HG02571 (cell line): ENCODE measurements at regions not wholly inside any gene's neighbourhood (a gene's known extent, or its start where the extent isn't known, plus 50 kb on each side); places are given as distances from the start of the nearest gene placed in this dataset.
"Not testable (repeated sequence)": the region's sequence is repeated elsewhere in the genome, so short reads cannot be mapped to it uniquely, and the experiment has no call there.

Experiments
- ATAC-seq: cut with Tn5 transposase; IDR thresholded peaks from one replicate; pipeline ENCODE4 v1.9.1; 2021; ENCODE audit warnings: mild to moderate bottlenecking, moderate library complexity; ENCODE audit not compliant: unreplicated experiment

DNA sequence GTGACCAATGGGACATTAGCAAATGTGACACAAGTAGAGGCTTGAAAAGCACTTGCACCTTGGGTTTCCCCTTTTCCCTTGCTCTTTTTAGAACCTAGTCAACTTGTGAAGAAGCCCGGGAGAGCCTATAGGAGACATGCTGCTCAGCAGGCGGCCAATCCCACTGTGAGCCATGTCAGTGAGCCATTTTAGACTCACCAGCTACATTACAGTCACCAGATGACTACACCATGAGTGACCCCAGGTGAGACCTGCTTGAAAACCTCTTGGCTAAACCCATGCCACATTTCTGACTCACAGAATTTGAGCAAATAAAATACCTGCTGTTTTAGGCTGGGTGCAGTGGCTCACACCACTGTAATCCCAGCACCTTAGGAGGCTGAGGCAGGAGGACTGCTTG, 317.5 kb downstream of the KLF12 start:
- ATAC-seq: no peak

DNA sequence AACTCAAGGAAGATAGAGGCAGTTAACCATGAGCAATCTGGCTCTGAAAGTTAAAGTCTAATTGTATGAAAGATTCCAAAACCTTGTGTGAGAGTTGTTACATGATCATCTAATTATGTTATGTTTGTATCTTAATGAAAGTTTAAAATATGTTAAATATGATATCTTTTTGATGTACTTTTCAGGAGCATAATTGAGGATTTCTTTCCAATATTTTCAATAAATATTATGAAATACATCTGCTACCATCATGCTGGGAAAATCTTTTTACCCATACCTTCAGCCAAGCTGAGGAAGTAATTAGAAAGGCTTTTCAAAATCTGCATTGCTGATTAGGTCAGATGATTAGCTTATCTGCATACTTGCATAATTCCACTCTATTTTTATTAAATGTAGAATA, 318.4 kb downstream of the KLF12 start:
- ATAC-seq: no peak

DNA sequence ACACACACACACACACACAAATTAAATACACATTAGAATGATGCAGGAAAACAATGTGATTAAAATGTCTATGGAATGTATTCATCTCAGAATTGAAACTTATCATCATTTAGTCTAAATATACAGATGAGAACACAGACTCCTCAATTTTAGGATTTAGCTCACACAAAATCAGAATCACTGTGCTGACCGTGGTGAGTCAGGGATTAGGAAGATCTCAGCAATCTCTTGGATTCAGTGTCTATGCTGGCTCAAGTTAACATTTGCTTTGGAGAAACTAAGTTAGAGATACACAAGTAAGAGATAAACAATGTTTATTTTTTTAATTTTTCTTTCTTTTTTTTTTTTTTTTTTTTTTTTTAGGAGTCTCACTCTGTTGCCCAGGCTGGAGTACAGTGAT, 323.6 kb downstream of the KLF12 start:
- no peak for ATAC-seq

DNA sequence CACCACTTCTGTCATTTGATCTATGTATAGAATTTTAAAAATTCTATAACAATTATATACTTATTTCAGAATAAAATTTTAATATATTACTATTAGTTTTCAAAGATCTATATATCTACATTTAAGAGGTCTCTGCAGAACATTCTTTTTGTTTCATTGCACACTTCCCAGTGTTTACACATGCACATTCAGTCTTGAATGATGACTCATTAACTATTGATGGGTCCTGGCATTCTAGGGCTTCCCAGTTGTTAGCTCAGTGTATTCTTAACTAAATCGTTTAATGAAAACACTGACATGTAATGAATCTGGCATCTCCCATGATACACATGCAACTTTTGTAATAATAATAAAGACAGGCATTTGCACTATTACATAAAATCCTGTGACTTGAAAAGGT, 324.6 kb downstream of the KLF12 start:
- no peak for ATAC-seq

DNA sequence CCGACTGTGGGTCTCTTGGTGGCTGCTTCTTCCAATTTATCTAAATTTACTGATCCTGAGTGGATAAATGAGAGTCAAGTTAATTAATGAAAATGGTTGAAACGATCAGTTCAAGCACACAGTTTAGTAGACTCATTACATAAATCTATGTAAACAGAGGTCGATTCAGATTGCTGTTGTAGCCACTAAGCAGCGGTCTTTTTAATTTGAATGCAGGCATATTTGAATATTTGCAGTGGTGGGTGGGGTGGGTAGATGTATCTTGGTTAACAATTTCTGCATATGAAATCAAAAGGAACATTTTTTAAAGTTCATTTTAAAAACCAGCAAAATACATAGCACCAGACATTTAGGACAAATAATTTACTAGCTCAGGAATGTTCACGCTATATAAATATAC, 325.9 kb downstream of the KLF12 start:
- no peak for ATAC-seq

DNA sequence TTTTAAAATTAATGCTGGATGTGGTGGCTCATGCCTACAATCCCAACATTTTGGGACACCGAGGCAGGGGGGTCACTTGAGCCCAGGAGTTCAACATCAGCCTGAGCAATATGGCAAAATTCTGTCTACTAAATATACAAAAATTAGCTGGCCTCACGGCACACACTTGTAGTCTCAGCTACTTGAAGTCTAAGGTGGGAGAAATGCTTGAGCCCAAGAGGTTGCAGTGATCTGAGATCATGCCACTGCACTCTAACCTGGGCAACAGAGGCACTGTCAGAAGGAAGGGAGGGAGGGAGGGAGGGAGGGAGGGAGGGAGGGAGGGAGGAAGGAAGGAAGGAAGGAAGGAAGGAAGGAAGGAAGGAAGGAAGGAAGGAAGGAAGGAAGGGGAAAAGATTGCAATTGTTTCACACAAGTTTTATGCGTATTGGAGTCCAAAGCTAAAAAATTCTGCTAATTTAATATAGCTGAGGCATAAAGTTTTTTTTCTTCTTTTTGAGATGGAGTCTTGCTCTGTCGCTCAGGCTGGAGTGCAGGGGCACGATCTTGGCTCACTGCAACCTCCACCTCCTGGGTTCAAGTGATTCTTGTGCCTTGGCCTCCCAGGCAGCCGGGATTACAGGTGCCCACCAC, 328.8 kb downstream of the KLF12 start:
- not testable (repeated sequence) for ATAC-seq

DNA sequence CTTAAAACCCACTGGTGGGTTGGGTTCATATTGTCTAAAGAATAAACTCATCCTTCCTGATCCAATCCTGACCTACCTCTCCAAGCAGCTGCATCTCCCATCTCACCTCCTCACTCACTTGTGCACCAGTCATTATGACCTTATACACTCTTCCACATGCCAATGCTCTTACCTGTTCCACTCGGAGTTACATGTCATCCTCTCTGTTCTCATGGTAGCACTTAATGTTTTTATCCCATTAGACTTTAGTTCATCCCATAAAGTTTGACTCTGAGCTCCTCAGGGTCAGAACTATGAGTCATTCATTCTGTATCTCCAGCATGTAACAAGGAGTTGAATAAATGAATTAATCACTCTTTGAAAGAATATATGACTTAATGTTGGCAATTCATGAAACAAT, 330.2 kb downstream of the KLF12 start:
- no peak for ATAC-seq

DNA sequence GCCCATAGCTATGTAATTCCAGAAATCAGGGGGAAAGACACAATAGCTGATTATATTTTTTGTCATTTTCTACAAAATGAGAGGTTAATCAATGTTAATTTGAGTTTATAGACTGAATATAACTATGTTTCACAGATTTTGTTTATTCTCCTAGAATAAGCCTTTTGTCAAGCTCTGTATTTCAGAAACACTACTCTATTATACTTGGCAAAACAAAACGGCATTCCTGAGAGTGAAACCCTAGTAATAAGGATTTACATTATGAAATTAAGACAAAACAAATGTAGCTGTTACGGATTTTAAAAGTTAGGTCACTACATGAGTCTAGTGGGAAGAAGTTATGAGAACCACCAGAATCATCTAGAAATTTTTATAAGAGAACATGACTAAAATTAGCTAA, 334.2 kb downstream of the KLF12 start:
- ATAC-seq: no peak

DNA sequence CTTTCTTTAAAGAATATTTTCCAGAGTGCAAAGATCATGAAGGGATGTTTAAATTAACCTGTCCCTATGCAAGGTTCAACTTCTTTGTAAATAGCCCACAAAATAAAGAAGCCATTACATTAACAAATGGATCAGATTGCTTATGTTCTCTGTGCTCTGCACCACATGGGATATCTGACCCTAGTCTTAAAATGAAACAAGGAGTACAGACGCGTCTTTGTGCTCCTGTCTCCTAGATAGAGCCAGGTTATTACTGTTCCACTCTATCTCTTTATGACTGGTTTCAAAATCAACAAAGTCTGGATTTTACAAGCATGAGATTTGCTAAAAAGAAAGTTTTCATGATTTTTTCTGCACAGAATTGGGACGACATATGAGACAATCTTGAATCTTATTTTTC, 339.4 kb downstream of the KLF12 start:
- ATAC-seq: no peak

DNA sequence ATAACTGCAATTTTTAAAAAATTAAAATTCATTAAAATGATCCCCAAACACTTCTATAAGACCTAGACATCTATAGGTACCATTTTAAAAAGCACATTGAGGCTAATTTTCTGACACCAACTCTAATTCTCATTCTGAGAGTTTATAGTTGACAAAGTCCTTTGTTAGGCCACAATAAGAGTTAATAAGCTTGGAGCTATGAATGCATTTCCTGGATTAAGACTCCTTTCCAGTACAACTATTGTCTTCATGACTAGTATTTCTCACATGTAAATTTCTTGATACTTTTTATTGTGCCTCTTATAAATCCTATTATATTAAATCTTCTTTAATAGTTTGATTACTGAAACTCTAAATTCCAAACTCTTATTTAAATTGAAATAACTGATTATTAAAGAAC, 340.8 kb downstream of the KLF12 start:
- ATAC-seq: no peak

DNA sequence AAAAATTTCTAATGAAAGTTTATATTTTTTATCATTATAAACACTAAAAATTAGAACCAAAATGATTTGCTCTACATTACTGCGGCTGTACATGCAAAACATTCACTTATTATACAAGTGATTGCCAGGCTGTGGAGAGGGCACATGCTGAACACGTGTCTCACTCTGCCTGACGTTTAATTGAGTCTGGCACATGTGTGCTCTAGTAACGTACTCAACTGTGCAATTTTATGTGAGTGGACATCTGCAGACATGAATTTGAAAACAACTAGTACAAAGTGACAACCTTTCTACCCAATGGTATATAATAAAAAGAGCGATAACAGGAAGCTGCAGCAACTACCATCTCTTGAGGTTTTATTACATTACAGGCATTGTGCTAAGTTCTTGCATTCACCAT, 341.4 kb downstream of the KLF12 start:
- ATAC-seq: no peak

DNA sequence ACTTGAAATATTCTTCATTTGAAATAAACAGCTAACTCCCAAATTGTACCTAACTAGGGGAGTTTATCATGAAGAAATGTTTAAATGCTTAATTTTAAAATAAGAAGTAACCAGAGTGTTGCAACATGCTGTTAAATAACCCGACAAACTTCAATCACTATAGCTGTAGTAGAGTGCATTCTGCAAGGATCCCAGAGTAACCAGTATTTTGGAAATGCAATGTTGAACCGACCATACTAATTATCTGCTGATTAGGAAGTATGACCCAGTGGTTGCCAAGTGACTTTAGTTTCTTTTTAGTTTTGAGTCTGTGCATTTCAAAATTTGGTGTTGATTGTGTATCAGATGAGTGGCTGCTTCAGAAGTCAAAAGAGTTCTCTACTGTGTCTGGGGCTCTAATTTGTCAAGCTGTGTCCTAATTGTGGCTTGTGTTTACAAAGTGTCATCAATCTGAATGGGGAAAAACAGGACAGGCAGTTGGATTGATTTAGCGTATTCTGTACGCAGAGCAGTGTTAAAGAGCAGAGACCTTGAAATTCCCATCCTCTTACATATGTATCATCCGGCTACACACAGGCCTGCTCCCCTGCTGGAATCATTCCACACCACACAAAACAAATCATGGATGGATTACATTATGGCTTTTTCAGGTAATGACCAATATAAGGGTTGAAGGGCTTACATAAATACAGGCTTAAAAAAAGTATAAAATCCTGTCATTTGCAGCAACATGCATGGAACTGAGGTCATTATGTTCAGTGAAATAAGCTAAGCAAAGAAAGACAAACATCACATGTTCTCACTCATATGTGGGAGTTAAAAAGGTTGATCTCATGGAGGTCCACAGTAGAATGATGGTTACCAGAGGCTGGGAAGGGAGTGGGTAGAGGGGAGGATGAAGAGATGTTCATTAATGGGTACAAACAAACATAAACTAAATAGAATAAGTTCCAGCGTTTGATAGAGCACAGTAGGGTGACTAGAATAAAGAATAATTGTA, 351.5 kb downstream of the KLF12 start:
- no peak for ATAC-seq

DNA sequence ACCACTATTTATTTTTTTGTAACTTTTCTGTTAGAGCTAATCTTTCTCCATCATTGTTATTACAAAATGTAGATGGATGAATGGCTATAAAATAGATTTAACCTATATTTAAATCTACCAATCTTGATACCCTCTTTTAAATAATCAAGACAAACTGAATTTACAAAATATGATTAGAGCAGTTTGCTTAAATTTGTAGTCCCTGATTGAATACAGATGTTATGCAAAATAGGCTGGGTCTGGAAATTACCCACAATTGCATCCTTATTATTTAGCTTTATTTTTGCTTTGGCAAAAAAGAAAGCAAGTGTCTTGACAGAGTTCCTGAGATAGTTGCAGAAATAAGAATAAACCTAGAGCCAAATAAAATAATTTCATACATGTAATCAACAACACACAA, 352.8 kb downstream of the KLF12 start:
- no peak for ATAC-seq

DNA sequence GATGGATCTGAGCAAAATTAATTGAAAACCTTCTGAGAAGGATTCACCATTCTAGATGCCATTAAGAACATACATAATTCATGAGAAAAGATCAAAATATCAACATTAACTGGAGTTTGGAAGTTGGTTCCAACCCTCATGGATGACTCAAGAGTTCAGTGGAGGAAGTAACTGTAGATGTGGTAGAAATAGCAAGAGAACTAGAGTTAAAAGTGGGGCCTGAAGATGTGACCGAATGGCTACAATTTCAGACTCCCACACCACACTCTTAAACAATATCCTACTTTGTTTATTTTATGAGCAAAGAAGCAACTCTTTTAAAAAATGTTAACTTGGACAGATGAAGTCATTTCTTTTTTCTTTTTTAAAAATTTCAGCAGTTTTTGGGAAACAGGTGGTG, 354.3 kb downstream of the KLF12 start:
- ATAC-seq: no peak

DNA sequence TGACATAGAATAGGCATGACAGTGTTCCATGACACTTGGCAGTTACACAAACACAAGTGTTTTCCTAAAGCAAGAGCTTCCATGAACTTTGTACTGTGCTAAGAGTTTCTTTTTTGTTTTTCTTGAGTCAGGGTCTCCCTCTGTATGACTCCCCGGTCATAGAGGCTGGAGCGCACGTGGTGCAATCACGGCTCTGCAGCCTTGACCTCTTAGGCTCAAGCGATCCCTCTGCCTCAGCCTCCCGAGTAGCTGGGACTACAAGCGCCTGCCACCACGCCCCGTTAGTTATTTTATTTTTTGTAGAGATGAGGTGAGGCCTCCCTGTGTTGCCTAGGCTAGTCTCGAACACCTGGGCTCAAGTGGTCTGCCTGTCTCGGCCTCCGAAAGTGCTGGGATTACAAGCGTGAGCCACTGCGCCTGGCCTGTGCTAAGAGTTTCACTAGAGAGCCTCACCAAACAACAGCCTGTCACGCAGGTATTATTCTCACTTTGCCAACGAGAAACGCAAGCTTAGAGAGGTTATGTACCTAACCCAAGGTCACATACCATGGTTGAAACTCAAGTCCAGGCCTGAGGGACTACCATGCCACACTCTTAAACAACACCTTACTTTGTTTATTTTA, 355.9 kb downstream of the KLF12 start:
- no peak for ATAC-seq

DNA sequence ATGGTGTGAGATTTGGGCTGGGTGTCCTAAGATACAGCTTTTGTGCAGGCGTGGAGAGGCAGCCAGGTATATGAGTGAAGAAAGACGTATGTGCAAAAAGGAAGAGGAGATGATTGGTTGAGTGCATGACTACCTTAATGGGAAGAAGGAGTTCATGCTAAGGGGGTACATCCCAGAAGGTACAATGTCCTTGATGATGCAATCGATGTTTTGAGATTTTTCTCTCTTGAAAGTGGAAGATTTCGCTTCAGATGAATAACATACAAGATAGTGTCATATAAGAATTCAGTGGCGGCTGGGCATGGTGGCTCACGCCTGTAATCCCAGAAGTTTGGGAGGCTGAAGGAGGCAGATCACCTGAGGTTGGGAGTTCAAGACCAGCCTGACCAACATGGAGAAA, 357.1 kb downstream of the KLF12 start:
- no peak for ATAC-seq

DNA sequence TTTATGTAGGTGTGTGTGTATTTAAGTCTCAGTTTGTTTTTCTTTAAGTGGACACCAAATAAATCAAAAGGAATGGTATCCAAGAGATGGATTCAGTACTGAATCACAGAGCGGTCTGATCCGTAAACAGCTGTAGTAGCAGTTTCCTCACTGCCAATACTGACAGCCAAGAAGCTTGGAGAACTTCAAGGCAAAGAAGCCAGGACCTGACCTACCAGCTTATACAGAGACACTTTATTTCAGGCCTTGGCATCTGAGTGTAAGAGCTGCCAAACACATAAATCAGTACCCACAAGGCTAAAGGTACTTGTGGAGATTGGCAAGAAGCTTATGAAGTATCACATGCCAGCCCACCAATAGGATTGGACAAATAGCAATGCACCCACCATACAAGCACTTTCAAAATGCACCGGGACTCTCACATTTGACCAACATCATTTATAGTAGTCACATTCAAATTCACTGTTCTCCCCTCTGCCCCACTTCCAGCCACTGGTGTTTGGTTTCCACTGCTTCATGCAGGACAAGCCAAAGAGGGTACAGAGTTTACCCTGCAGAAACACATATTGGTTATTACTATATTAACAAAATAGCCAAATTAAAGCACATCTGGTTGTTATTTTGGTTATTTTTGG, 357.9 kb downstream of the KLF12 start:
- ATAC-seq: no peak

DNA sequence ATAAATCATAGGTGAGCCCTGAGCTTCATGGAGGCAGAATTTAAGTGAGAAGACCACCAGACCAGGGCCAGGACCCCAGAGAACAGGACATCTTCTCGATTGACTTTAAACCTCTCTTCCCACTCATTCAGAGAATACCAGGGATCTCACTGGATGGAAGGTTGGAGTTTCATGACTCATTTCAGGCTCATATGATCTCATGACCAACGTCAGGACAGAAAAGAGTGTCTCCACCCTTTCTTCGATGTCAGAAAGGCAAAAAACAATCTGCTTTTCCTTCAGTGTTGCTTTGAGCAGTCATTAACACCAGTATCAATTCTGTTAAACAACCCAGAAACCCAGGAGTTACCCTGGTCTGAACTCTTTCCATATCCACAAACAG, 361.0 kb downstream of the KLF12 start:
- ATAC-seq: no peak

DNA sequence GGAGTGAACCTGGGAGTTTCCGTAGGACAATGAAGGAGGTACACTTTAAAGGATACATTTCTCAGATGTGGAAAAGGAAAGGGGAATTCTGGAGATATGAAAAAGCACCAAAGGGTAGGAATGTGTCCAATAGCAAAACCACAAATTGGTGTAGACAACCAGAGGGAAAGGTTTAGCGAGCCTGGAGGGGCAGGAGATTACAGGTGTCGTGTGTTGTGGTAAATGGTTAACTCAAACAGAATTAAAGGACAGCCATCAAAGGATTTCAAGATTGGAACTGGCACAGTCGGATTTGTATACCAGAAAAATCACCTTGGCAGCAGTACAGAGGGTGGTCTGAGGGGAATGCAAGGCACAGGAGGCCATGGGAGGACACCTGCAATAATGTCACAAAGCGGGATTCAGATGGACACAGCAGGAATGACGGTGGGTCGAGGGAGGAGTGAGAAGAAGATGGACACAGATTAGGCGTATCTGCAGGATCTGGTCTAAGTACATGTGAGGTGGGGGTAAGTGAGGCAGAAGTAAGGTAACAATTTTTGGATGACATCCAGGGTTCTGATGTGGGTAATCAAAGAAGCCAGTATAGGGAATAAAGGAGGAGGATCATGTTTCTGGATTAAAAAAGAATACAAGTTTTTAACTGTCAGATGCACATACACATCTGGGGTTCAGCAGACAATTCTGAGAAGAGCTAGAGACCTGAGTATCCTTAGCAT, 361.6 kb downstream of the KLF12 start:
- no peak for ATAC-seq

DNA sequence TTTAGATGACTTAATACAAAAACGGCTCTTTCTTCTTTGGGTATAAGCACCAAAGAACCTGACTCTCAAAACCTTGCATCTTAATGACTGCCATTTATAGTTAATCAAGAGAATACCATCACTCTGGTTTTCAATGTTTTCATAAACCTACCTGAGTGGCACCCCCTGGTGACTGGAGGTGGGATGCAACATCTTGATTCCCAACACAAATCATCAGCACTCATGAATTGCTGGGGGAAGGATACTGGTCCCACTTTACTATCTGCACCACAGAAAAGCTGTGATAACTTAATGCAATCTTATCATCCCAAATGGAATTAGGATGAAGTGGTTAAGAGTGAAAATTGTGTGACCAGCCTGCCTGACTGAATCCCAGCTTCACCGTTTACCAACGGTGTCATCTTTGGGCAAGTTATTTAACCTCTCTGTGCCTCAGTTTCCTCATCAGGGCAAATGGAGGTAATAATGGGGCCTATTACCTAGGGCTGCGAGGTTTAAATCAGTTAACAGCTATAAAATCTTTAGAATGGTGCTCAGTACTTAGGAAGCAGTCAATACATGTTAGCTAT, 366.4 kb downstream of the KLF12 start:
- no peak for ATAC-seq
